ENCODE measurements at regions not wholly inside any gene's neighbourhood (a gene's known extent, or its start where the extent isn't known, plus 50 kb on each side); places are given as distances from the start of the nearest gene placed in this dataset.

DNA sequence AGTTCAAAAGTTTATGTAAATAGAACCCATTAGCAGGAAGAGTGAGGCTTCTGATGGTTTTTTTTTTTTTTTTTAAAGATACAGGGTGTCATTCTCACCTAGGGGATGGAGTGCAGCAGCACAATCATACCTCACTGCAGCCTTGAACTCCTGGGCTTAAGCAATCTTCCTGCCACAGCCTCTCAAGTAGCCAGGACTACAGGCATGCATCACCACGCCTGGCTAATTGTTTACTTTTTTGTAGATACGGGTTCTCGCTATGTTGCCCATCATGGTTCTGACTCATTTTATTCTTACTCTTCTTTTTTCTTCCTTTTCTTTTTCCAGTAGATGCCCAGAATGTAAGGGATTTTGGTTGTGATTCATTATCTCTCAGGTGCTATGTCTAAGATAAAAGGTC lies 201.1 kb downstream of the NNT start:
- RAD21 ChIA-PET (ENCODE audit: low non-redundant PET in 1 of 2, low total read pairs in 2 of 2, uncharacterized antibody in 2 of 2, unreplicated experiment in 2 of 2): no interaction called here
- DNase-seq (ENCODE audit: low read depth, low spot score) (no peak), ATAC-seq (no peak)
- CTCF ChIA-PET: no interaction called here
- H3K4me1 ChIP-seq (ENCODE audit: control insufficient read depth in 1 of 2, insufficient read depth in 2 of 2, low read length in 2 of 2): no peaks in the 10 kb centered on the region
- H3K4me3 ChIP-seq (replicated peaks in 1 of 2; ENCODE audit: low read depth in 1 of 2, low read length in 2 of 2): no peak overlapping the region
- TF ChIP-seq EZH2phosphoT487 (IDR thresholded peaks at IDR 0.05; ENCODE audit: borderline replicate concordance) (no peak), ZFX (IDR thresholded peaks at IDR 0.05) (no peak), FOSL1 (IDR thresholded peaks at IDR 0.05; ENCODE audit: low read depth) (no peak), POLR2AphosphoS5 (IDR thresholded peaks at IDR 0.05; ENCODE audit: low read depth, low read length) (no peak), CTCF (IDR thresholded peaks at IDR 0.05 in 2 of 3, conservative IDR thresholded peaks at IDR 0.05 in 1 of 3; ENCODE audit: borderline replicate concordance in 1 of 3, insufficient read depth in 1 of 3, low read depth in 2 of 3, low read length in 2 of 3) (no peak), ELF1 (IDR thresholded peaks at IDR 0.05; ENCODE audit: borderline replicate concordance, low read depth) (no peak), SRF (IDR thresholded peaks at IDR 0.05; ENCODE audit: low read depth) (no peak), JUND (IDR thresholded peaks at IDR 0.05) (no peak), CEBPB (IDR thresholded peaks at IDR 0.05; ENCODE audit: low read depth) (no peak), EZH2 (IDR thresholded peaks at IDR 0.05) (no peak), YY1 (IDR thresholded peaks at IDR 0.05; ENCODE audit: extremely low read depth, insufficient replicate concordance, low read depth, low read length) (no peak), SIN3A (IDR thresholded peaks at IDR 0.05; ENCODE audit: low read depth) (no peak), POLR2A (IDR thresholded peaks at IDR 0.05; ENCODE audit: borderline replicate concordance, extremely low read depth, insufficient read depth, insufficient read length) (no peak)
- TF ChIP-seq, protein P1, sequence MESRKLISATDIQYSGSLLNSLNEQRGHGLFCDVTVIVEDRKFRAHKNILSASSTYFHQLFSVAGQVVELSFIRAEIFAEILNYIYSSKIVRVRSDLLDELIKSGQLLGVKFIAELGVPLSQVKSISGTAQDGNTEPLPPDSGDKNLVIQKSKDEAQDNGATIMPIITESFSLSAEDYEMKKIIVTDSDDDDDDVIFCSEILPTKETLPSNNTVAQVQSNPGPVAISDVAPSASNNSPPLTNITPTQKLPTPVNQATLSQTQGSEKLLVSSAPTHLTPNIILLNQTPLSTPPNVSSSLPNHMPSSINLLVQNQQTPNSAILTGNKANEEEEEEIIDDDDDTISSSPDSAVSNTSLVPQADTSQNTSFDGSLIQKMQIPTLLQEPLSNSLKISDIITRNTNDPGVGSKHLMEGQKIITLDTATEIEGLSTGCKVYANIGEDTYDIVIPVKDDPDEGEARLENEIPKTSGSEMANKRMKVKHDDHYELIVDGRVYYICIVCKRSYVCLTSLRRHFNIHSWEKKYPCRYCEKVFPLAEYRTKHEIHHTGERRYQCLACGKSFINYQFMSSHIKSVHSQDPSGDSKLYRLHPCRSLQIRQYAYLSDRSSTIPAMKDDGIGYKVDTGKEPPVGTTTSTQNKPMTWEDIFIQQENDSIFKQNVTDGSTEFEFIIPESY (IDR thresholded peaks at IDR 0.05; ENCODE audit: extremely low read depth, insufficient replicate concordance, low read length): no peak
- no peaks in the 10 kb centered on the region for H3K9me2 ChIP-seq (ENCODE audit: insufficient read depth)
- POLR2A ChIA-PET: no interaction called here
- H3K4me2 ChIP-seq (ENCODE audit: low read length): no peak overlapping the region
- intact Hi-C loops (cut with micrococcal nuclease): no loop called here
- H3K27ac ChIP-seq (ENCODE audit: low read depth, low read length): no peak overlapping the region
- H2AFZ ChIP-seq (ENCODE audit: low read depth, low read length, poor library complexity, severe bottlenecking): no peak overlapping the region
- H3K9me3 ChIP-seq (ENCODE audit: control insufficient read depth in 1 of 2, insufficient read depth in 1 of 2, low read depth in 1 of 2, low read length in 2 of 2): no peaks in the 10 kb centered on the region
- no peaks in the 10 kb centered on the region for H3K79me2 ChIP-seq (ENCODE audit: insufficient read depth, low read length)
- no peaks in the 10 kb centered on the region for H4K20me1 ChIP-seq (ENCODE audit: insufficient read depth)
- no TSS peak for BruUV-seq (replicated peaks)
- H3K9ac ChIP-seq (ENCODE audit: low read length): no peak overlapping the region
- no peaks in the 10 kb centered on the region for H3K27me3 ChIP-seq (ENCODE audit: insufficient read depth, low read length)
- H3K36me3 ChIP-seq (ENCODE audit: control insufficient read depth in 1 of 2, insufficient read depth in 2 of 2, low read length in 2 of 2): no peaks in the 10 kb centered on the region
